A673 (cell line): ENCODE measurements at regions not wholly inside any gene's neighbourhood (a gene's known extent, or its start where the extent isn't known, plus 50 kb on each side); places are given as distances from the start of the nearest gene placed in this dataset.

ENCODE experiments used
- BruUV-seq: library from RNA; stranded (reverse); fragments of 400-500 nt; replicated peaks from 2 replicates; lab custom pipeline; 2021; lab: Mats Ljungman, UMichigan
- CTCF ChIA-PET: fragments of 300-600 bp; sonication (Branson Sonifier 250); formaldehyde crosslinking; loops from one replicate; lab custom pipeline; 2022; ENCODE audit warnings: antibody characterized with exemption; lab: Charles Lee
- POLR2A ChIA-PET: fragments of 300-600 bp; sonication (Branson Sonifier 250); formaldehyde crosslinking; loops from one replicate; lab custom pipeline; 2022; ENCODE audit warnings: antibody characterized with exemption; ENCODE audit not compliant: low non-redundant PET; lab: Charles Lee
- DNase-seq: peaks from one replicate; pipeline ENCODE4 v3.0.0-alpha.2; 2015; ENCODE audit warnings: low spot score
- H3K27ac ChIP-seq: fragments of 200-600 bp; sonication (generic); 2 replicates; pipeline ENCODE4 v1.5.1; 2016; ENCODE audit warnings: mixed run types, low read depth, mild to moderate bottlenecking, mixed read lengths, antibody characterized with exemption, low read length; ENCODE audit not compliant: poor library complexity, severe bottlenecking
- H3K27me3 ChIP-seq: fragments of 200-600 bp; sonication (generic); replicated peaks from 2 replicates; pipeline ENCODE4 v1.6.1; 2017; ENCODE audit warnings: mixed run types, low read depth, mild to moderate bottlenecking, mixed read lengths, antibody characterized with exemption, low read length; ENCODE audit not compliant: insufficient read depth, poor library complexity
- H3K36me3 ChIP-seq: fragments of 200-600 bp; sonication (generic); 2 replicates; pipeline ENCODE4 v1.6.1; 2016; ENCODE audit warnings: mixed run types, mild to moderate bottlenecking, mixed read lengths, antibody characterized with exemption, low read length; ENCODE audit not compliant: insufficient read depth, poor library complexity, severe bottlenecking
- H3K4me1 ChIP-seq: fragments of 200-600 bp; sonication (generic); 2 replicates; pipeline ENCODE4 v1.6.1; 2017; ENCODE audit warnings: mixed run types, mild to moderate bottlenecking, mixed read lengths, antibody characterized with exemption, low read length; ENCODE audit not compliant: insufficient read depth, poor library complexity, severe bottlenecking
- H3K4me3 ChIP-seq: fragments of 200-600 bp; sonication (generic); 2 replicates; pipeline ENCODE4 v1.5.1; 2016; ENCODE audit warnings: low read depth, mixed run types, mild to moderate bottlenecking, mixed read lengths, low read length; ENCODE audit not compliant: poor library complexity, severe bottlenecking
- H3K9me3 ChIP-seq: fragments of 200-600 bp; sonication (generic); 2 replicates; pipeline ENCODE4 v1.6.1; 2016; ENCODE audit warnings: mixed run types, low read depth, mild to moderate bottlenecking, mixed read lengths, antibody characterized with exemption, low read length; ENCODE audit not compliant: poor library complexity, severe bottlenecking
- CTCF ChIP-seq: fragments of 300-800, 200-600 bp; sonication (generic); conservative IDR thresholded peaks from 2 replicates; pipeline ENCODE4 v1.5.1; 2017; ENCODE audit warnings: low read depth, mild to moderate bottlenecking, antibody characterized with exemption, low read length, moderate library complexity, mixed read lengths
- EZH2 ChIP-seq: fragments of 200-600 bp; sonication (generic); IDR thresholded peaks from 2 replicates; pipeline ENCODE4 v1.6.1; 2017; ENCODE audit warnings: borderline replicate concordance, low read depth, mild to moderate bottlenecking, mixed read lengths, antibody characterized with exemption, low read length; ENCODE audit not compliant: poor library complexity, severe bottlenecking
- intact Hi-C: fragments of 100-400 bp; cut with micrococcal nuclease; formaldehyde crosslinking; loops from one replicate; pipeline ENCODE4 v1.10.0; 2022; ENCODE audit not compliant: unreplicated experiment

GRCh38 chr1:224499204-224499603 is 64.6 kb upstream of the WDR26 start:
- H3K27me3 ChIP-seq, result no peaks in the 10 kb centered on the region
- H3K36me3 ChIP-seq, result no peaks in the 10 kb centered on the region
- peaks cover 5% of the 10 kb centered on the region for H3K9me3 ChIP-seq
- H3K4me1 ChIP-seq, result peaks cover 73% of the 10 kb centered on the region
- intact Hi-C loops, result no loop called here
- DNase-seq, result no peak
- TF ChIP-seq CTCF (no peak), EZH2 (no peak)
- H3K27ac ChIP-seq, result peak overlapping the region; percentile 88
- no peak overlapping the region for H3K4me3 ChIP-seq
- ChIA-PET CTCF (no interaction called here), POLR2A (no interaction called here)
- no TSS peak for BruUV-seq

DNA sequence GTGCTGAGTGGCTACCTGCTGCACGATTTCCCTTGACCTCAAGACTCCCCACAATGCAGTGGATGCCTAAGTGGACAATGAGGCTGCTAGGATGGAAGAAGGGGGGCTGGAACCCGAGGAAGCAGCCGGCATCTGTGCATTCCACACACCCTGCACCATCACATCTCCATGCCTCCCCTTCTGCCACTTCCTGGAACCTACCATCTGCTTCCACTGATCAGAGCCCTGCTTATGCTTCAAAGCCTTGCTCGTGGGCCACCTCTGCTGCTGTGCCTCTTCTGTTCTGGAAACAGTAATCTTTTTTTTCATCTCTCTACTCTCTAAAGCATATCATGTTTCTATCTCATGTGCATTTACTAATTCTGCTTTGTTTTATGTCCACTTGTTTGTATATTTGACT is 66.2 kb upstream of the WDR26 start:
- CTCF ChIA-PET, result no interaction called here
- H3K27ac ChIP-seq, result no peak overlapping the region
- no peak overlapping the region for H3K4me3 ChIP-seq
- peaks cover 80% of the 10 kb centered on the region for H3K4me1 ChIP-seq
- intact Hi-C loops, result loop anchor here (5.0 kb wide), 1 partner anchor 422 kb away; no protein-coding TSS in a partner anchor
- no peaks in the 10 kb centered on the region for H3K36me3 ChIP-seq
- TF ChIP-seq EZH2 (no peak), CTCF (no peak)
- POLR2A ChIA-PET, result no interaction called here
- H3K27me3 ChIP-seq, result no peaks in the 10 kb centered on the region
- DNase-seq, result peak; percentile 14
- BruUV-seq, result no TSS peak
- peaks cover 5% of the 10 kb centered on the region for H3K9me3 ChIP-seq

- no peak overlapping the region for H3K4me3 ChIP-seq
- H3K9me3 ChIP-seq, result peaks cover 3% of the 10 kb centered on the region
- ChIA-PET POLR2A (no interaction called here), CTCF (no interaction called here)
- H3K4me1 ChIP-seq, result peaks cover 86% of the 10 kb centered on the region
- no peaks in the 10 kb centered on the region for H3K27me3 ChIP-seq
- no TSS peak for BruUV-seq
- H3K27ac ChIP-seq, result peak overlapping the region; percentile 86
- DNase-seq, result no peak
- no peak for TF ChIP-seq CTCF
- no peak for TF ChIP-seq EZH2
- intact Hi-C loops, result loop anchor here (2.0 to 5.0 kb wide), 2 partner anchors 21 to 420 kb away; no protein-coding TSS in a partner anchor
- no peaks in the 10 kb centered on the region for H3K36me3 ChIP-seq
These were observed 67.2 kb upstream of the WDR26 start for GRCh38 chr1:224501836-224502235.
